Activated effector memory CD4-positive, alpha-beta T cell treated with anti-CD3 and anti-CD28 coated beads, Interleukin-2, amount 50 U/mL, for 16 hours (primary cell): ENCODE measurements at regions not wholly inside any gene's neighbourhood (a gene's known extent, or its start where the extent isn't known, plus 50 kb on each side); places are given as distances from the start of the nearest gene placed in this dataset.

Source experiments
- DNase-seq: peaks from one replicate; pipeline ENCODE4 v3.0.0-alpha.2; 2020

- DNase-seq: no peak
Measured at GRCh38 chr17:79500745-79501618, 109.9 kb downstream of the RBFOX3 start.

DNA sequence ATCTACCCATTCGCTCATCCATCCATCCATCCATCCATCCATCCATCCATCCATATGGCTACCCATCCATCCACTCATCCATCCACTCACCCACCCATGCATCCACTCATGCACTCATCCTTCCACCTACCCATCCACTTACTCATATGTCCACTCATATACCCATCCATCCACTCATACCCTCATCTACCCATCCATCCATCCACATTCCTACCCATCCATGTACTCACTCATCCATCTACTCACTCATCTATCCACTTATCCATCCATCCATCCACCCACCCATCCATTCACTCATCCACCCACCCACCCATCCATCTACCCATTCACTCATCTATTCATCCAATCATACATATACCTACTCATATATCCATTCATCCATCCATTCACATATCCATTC is 112.0 kb downstream of the RBFOX3 start:
- DNase-seq: no peak

- no peak for DNase-seq
Measured at GRCh38 chr17:79497777-79498348, 113.0 kb downstream of the RBFOX3 start.

DNA sequence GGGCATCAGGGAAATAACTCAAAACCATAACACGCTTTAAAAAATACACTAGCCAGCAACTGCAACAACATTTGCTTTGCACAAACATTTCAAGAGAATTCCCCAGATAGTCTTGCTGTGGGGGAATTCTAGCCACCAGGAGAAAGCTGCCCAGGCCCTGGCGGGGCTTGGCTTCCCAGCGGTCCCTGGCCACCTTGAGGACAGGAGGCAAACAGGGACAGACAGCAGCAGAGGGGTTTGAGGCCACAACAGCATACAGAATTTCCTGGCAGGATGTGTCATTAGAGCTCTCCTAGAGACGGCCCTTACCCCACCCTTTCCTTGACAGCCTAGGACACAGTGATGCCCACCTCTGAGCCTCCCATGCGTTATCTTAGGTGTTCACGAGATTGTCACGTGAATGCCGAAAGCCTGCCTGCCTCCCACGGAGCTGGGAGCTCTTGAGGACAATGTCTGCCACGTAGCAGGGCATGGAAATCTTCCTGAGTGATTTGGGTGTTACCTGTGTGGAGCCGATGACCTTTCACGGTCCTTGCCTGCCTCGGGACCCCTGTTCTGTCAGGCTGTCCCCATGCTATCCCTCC is 114.3 kb downstream of the RBFOX3 start:
- DNase-seq: no peak

DNA sequence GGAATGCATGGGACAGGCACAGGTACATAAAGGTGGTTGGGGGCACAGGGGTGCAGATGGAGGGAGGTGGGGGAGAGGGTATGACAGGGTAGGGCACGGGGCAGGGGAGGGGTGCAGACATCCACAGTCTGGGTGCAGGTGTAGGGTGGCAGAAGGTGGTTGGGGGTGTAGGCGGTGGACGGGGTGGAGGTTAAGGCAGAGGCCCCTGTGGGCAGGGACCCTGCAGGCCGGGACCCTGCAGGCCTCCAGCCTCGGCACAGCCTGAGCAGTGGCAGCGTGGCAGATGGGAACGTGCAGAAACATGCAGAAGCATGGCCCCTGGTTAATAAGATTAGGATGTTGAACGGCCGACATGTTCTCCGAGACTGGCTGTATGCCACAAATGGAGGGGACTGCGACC is 115.2 kb downstream of the RBFOX3 start:
- DNase-seq: no peak

DNA sequence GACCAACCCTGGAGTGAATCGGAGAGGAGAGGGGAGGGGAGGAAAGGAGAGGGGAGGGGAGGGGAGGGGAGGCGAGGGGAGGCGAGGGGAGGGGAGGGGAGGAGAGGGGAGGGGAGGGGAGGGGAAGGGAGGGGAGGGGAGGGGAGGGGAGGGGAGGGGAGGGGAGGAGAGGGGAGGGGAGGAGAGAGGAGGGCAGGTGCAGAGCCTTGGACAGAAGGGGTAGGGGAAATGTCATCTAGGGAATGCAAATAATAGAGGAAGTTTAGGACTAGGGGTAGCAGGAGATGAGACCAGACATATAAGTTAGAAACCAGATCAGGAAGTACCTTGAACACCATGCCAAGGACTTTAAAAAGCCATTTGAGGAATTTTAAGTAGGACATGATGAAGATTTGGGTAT is 119.8 kb downstream of the RBFOX3 start:
- no peak for DNase-seq

DNA sequence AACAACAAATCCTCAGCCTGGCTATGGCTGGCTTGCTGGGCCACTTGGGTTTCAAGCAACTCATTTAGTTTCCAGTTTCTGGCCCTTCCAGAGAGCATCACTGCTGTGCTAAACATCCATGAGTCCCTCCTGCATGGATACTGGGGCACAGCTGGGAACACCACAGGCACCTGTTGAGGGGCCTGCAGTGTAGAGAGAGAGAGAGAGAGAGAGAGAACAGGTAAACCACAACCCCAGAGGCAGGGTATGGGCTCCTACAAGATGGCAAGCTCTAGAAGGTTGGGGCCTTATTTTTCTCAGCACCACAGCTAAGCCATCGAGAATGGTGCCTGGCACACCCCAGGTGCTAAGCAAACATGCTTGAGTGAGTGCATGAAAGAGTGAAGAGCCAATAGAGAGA is 120.3 kb downstream of the RBFOX3 start:
- DNase-seq: no peak

GRCh38 chr17:79487149-79487548 is 123.7 kb downstream of the RBFOX3 start:
- no peak for DNase-seq

- no peak for DNase-seq
Measured at GRCh38 chr17:79485991-79486390, 124.9 kb downstream of the RBFOX3 start.

DNA sequence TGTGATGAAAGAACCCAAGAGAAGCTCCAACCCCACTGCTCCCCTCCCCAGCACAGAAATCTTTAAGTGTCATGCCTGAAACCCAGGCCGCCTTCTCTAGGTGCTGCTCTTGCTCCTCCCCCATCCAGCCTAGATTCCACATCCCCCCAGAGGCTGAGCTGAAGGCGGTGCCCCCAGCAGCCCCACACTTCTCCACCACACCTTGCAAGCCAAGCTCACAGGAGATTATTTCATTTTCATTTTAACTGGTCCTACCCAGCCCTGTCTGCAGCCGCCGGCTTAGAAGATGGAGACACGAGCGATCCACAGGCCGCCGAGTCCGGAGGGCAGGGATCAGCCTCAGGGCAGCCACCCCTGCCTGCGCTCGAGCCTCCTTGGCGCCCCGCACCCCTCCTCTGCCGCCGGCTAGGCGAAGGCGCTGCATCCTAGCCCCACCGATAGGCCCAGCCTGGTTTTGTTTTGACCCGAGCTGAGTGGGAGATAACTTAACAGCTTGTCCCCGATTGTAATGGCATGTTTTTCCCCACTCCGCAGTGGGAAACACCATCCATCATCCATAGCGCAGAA is 125.3 kb downstream of the RBFOX3 start:
- DNase-seq: no peak

GRCh38 chr17:79484600-79485418 is 126.0 kb downstream of the RBFOX3 start:
- no peak for DNase-seq

DNA sequence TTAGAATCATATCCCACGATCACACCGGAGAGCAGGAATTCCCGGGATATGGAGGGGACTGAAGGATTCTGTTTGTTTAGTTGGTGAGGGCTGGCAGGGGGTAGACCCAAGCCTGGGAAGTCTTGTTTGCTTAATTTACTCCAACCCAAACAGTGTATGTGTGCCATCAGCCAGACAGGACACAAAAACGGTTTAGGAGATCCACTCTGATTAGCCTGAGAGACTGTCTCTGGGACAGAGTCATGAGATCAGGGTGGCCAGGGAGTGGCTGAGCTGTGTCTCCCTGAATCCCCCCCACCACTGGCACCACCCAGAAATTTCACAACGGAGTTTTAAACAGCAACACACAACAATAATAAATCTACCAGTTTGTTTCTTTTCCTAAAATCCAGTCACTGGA is 127.0 kb downstream of the RBFOX3 start:
- DNase-seq: no peak

DNA sequence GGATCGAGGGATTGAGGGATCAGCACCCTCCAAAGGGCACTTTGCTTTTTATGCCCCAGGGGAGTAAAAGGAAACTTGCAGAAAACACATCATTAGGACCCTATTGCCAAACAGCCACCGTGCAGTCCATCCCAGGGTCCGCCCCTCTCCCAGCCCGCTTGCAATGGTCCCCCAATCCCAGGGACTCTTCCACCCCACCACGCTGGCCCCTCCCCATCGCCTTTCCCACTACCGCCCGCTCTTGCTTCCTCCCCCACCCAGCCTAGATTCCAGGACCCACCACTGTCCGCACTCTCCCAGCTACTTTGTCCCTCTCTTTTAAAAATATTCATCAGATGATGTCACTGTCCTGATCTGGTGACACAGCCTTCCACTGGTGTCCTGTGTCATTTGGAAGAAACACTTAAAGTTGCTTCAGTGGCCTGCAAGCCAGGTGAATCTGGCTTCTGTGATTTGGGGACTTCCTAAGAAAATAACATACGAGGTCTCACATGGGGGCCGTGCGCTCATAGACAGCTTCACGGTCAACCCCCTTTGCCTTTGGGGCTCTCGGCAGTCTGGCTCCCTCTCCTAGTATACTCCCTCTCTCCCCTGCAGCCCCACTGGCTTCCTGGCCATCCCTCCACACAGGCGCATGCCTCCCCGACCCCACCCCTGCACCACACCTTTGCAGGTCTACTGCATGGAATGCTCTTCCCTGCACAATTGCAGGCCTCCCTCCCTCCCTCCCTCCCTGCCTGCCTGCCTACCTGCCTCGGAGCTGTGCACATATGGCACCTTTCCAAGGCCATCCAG is 127.9 kb downstream of the RBFOX3 start:
- no peak for DNase-seq

- no peak for DNase-seq
Measured at GRCh38 chr17:79479876-79480275, 131.0 kb downstream of the RBFOX3 start.

- no peak for DNase-seq
Measured at GRCh38 chr17:79478841-79479240, 132.0 kb downstream of the RBFOX3 start.

DNA sequence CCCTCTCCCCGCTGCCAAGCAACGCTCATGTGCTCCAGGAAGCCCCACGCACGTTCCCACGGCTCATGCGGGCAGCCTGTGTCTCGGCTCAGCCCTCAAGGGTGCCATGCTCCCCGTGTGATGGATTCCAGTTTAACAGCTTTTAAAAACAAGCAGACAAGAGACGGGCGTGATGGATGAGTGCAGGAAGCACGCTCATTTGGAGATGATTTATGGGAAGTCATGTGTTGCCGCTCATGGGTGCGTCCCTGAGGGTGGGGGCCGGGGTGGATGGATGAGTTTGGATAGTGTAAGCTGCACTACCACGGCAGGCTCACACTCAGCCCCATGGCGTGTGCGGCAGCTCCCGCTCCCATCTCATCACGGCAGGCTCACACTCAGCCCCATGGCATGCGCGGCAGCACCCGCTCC is 132.8 kb downstream of the RBFOX3 start:
- DNase-seq: no peak

DNA sequence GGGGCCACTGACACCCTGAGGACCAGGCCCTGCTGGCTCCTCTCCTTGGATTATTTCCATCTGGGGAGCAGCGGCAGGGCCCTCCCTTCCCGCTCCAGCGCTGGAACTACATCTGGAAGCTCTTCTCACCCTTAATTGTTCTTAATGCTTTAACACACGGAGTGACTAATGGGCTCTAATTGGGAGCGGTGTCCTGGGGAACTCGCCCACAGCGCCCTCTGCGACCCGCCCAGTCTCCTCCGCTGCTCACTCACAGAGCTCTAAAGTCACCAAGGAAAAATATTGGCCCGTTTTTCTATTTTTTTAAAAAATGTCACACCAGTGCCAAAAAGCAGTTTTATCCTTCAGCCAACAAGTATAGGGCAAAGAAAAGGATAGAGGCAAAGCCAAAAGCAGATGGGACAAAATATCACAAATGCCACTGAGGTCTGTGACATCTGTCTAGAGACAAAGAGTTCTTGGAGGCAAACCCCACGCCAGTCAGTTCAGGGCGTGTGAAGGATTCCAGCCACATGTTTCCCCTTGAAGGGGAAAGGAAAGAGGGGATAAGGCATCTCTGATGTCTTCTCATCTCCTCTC is 134.7 kb downstream of the RBFOX3 start:
- DNase-seq: no peak

DNA sequence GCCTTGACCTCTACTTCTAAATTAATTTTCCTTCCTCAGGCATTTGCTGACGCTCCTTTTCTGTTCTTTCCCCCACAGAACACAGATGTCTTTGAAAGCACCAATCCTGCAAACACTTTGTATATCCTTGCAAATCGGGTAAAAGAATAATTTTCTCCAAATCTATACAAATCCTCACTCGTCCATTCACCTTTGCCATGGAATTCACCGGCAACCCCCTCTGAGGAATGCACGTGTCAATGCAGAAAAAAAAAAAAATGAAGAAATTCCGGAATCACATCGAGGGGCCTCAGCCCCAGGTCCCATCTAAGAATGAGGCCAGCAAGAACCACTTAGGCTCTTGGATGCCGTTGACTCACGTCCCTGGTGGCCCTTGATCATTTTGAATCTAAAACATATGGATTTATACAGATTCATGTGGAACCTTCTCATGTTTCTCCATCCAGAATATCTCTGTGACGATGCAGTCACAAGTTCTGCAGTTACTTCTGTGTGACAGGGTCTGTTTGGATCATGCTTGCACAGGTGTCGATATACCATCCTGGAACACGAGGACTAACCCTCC is 136.9 kb downstream of the RBFOX3 start:
- no peak for DNase-seq

- DNase-seq: no peak
Measured at GRCh38 chr17:79473111-79473875, 137.6 kb downstream of the RBFOX3 start.

DNA sequence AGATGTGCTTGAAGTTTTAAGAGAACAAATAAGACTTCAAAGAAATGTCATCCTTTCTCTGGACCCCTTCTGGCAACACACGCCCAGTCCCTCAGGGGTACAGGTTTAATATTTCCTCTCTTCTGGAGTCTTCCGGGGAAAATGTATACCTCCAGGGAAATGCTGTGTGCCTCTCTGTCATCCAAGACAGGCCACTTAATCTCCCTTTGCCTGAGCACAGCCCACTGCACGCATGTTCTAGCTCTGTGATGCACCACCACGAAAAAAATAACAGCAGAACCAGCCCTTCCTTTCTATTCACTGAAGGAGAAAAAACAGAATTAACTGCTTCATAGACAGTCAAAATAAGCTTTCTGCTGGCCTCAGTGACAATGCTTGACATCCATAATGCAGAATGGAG is 140.1 kb downstream of the RBFOX3 start:
- DNase-seq: no peak

DNA sequence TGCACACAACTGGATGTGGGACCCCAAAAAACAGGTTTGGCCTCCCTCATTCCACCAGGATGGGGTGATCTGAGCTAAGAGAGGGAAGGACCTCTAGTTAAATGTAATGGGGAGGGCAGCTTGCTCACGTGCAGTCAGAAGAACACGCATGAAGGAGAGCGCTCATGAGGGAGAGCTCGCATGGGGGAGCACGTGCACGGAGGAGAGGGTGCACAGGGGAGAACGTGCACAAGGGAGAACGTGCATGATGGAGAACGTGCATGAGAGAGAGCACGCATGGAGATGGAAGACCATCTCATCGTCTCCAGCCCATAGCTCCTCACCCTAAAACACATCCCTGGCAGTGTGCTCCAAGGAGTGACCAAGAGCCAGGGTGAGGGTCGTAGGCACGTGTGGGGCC is 141.2 kb downstream of the RBFOX3 start:
- no peak for DNase-seq
